ENCODE measurements at regions not wholly inside any gene's neighbourhood (a gene's known extent, or its start where the extent isn't known, plus 50 kb on each side); places are given as distances from the start of the nearest gene placed in this dataset.
"Not testable (repeated sequence)": the region's sequence is repeated elsewhere in the genome, so short reads cannot be mapped to it uniquely, and the experiment has no call there.

DNA sequence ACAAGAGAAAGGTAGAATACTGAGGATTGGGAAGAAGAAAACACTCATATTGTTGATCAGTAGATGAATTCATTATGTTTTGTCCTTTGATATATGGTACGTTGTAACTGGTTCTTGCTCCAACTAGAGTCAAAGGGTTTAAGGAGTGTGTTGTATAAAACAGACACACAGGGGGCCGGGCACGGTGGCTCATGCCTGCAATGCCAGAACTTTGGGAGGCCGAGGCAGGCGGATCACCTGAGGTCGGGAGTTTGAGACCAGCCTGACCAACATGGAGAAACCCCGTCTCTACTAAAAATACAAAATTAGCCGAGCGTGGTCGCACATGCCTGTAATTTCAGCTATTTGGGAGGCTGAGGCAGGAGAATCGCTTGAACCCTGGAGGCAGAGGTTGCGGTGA, 1624.0 kb upstream of the AGA start:
- H3K4me1 ChIP-seq (ENCODE audit: control insufficient read depth in 1 of 2, insufficient read depth in 2 of 2, low read length in 2 of 2); intact Hi-C loops (cut with micrococcal nuclease); H3K36me3 ChIP-seq (ENCODE audit: control insufficient read depth in 1 of 2, insufficient read depth in 2 of 2, low read length in 2 of 2); RAD21 ChIA-PET (ENCODE audit: low non-redundant PET in 1 of 2, low total read pairs in 2 of 2, uncharacterized antibody in 2 of 2, unreplicated experiment in 2 of 2); H3K27me3 ChIP-seq (ENCODE audit: insufficient read depth, low read length); H3K9me2 ChIP-seq (ENCODE audit: insufficient read depth); H3K9ac ChIP-seq (ENCODE audit: low read length); H3K27ac ChIP-seq (ENCODE audit: low read depth, low read length); BruUV-seq (replicated peaks); H3K79me2 ChIP-seq (ENCODE audit: insufficient read depth, low read length); DNase-seq (ENCODE audit: low read depth, low spot score); H3K9me3 ChIP-seq (ENCODE audit: control insufficient read depth in 1 of 2, insufficient read depth in 1 of 2, low read depth in 1 of 2, low read length in 2 of 2); H3K4me2 ChIP-seq (ENCODE audit: low read length); H3K4me3 ChIP-seq (replicated peaks in 1 of 2; ENCODE audit: low read depth in 1 of 2, low read length in 2 of 2); H2AFZ ChIP-seq (ENCODE audit: low read depth, low read length, poor library complexity, severe bottlenecking); POLR2A ChIA-PET; H4K20me1 ChIP-seq (ENCODE audit: insufficient read depth); ATAC-seq: not testable (repeated sequence)
- CTCF ChIA-PET, result interaction anchor here (0.6 kb wide), 1 partner anchor 30 kb away, joined by 4 read pairs; no protein-coding TSS in a partner anchor

DNA sequence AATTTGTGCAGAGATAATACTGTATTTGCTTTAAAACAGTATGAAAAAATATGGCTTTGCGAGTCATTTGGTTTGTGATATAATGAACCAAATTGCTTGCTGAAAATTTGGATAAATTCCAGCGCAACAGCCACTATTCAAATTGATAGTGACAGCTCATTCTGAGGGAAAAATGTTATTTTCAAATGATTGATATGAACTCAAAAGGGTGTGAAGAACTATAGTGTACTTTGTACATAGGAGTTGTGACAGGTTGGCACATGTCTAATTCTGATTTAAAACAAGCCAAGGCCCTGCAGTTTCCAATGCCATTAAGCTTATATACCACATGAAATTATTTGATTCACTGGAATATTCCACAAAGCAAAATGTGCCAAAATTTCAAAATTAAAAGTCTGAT, 1628.9 kb upstream of the AGA start:
- Histone ChIP-seq H3K9me2 (ENCODE audit: insufficient read depth) (no peaks in the 10 kb centered on the region), H3K36me3 (ENCODE audit: control insufficient read depth in 1 of 2, insufficient read depth in 2 of 2, low read length in 2 of 2) (no peaks in the 10 kb centered on the region), H3K79me2 (ENCODE audit: insufficient read depth, low read length) (no peaks in the 10 kb centered on the region), H4K20me1 (ENCODE audit: insufficient read depth) (no peaks in the 10 kb centered on the region), H3K27ac (ENCODE audit: low read depth, low read length) (no peak overlapping the region), H2AFZ (ENCODE audit: low read depth, low read length, poor library complexity, severe bottlenecking) (no peak overlapping the region), H3K27me3 (ENCODE audit: insufficient read depth, low read length) (no peaks in the 10 kb centered on the region), H3K4me1 (ENCODE audit: control insufficient read depth in 1 of 2, insufficient read depth in 2 of 2, low read length in 2 of 2) (no peaks in the 10 kb centered on the region), H3K9ac (ENCODE audit: low read length) (no peak overlapping the region), H3K4me3 (replicated peaks in 1 of 2; ENCODE audit: low read depth in 1 of 2, low read length in 2 of 2) (no peak overlapping the region), H3K4me2 (ENCODE audit: low read length) (no peak overlapping the region), H3K9me3 (ENCODE audit: control insufficient read depth in 1 of 2, insufficient read depth in 1 of 2, low read depth in 1 of 2, low read length in 2 of 2) (no peaks in the 10 kb centered on the region)
- RAD21 ChIA-PET (ENCODE audit: low non-redundant PET in 1 of 2, low total read pairs in 2 of 2, uncharacterized antibody in 2 of 2, unreplicated experiment in 2 of 2), result no interaction called here
- CTCF ChIA-PET, result no interaction called here
- no peak for DNase-seq (ENCODE audit: low read depth, low spot score)
- POLR2A ChIA-PET, result no interaction called here
- ATAC-seq, result no peak
- no TSS peak for BruUV-seq (replicated peaks)
- intact Hi-C loops (cut with micrococcal nuclease), result no loop called here
- TF ChIP-seq SRF (IDR thresholded peaks at IDR 0.05; ENCODE audit: low read depth) (no peak), SP1 (IDR thresholded peaks at IDR 0.05; ENCODE audit: low read depth) (no peak), RAD21 (IDR thresholded peaks at IDR 0.05; ENCODE audit: low read depth) (no peak), POLR2AphosphoS5 (IDR thresholded peaks at IDR 0.05; ENCODE audit: low read depth, low read length) (no peak), ELF1 (IDR thresholded peaks at IDR 0.05; ENCODE audit: borderline replicate concordance, low read depth) (no peak), EZH2 (IDR thresholded peaks at IDR 0.05) (no peak), FOSL1 (IDR thresholded peaks at IDR 0.05; ENCODE audit: low read depth) (no peak), EGR1 (IDR thresholded peaks at IDR 0.05; ENCODE audit: low read depth) (no peak), ZFX (IDR thresholded peaks at IDR 0.05) (no peak), POLR2A (IDR thresholded peaks at IDR 0.05; ENCODE audit: borderline replicate concordance, extremely low read depth, insufficient read depth, insufficient read length) (no peak), JUND (IDR thresholded peaks at IDR 0.05) (no peak), TCF7L2 (IDR thresholded peaks at IDR 0.05; ENCODE audit: borderline replicate concordance, extremely low read depth, insufficient read depth, insufficient read length) (no peak), CEBPB (IDR thresholded peaks at IDR 0.05; ENCODE audit: low read depth) (no peak), ZNF274 (IDR thresholded peaks at IDR 0.05; ENCODE audit: low read depth, low read length) (no peak), YY1 (IDR thresholded peaks at IDR 0.05; ENCODE audit: extremely low read depth, insufficient replicate concordance, low read depth, low read length) (no peak)
- TF ChIP-seq, protein P1, sequence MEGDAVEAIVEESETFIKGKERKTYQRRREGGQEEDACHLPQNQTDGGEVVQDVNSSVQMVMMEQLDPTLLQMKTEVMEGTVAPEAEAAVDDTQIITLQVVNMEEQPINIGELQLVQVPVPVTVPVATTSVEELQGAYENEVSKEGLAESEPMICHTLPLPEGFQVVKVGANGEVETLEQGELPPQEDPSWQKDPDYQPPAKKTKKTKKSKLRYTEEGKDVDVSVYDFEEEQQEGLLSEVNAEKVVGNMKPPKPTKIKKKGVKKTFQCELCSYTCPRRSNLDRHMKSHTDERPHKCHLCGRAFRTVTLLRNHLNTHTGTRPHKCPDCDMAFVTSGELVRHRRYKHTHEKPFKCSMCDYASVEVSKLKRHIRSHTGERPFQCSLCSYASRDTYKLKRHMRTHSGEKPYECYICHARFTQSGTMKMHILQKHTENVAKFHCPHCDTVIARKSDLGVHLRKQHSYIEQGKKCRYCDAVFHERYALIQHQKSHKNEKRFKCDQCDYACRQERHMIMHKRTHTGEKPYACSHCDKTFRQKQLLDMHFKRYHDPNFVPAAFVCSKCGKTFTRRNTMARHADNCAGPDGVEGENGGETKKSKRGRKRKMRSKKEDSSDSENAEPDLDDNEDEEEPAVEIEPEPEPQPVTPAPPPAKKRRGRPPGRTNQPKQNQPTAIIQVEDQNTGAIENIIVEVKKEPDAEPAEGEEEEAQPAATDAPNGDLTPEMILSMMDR (IDR thresholded peaks at IDR 0.05 in 2 of 3, conservative IDR thresholded peaks at IDR 0.05 in 1 of 3; ENCODE audit: borderline replicate concordance in 1 of 3, insufficient read depth in 1 of 3, low read depth in 2 of 3, low read length in 2 of 3), result no peak
- TF ChIP-seq, protein P2, sequence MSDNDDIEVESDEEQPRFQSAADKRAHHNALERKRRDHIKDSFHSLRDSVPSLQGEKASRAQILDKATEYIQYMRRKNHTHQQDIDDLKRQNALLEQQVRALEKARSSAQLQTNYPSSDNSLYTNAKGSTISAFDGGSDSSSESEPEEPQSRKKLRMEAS (IDR thresholded peaks at IDR 0.05), result no peak
- TF ChIP-seq, protein P3, sequence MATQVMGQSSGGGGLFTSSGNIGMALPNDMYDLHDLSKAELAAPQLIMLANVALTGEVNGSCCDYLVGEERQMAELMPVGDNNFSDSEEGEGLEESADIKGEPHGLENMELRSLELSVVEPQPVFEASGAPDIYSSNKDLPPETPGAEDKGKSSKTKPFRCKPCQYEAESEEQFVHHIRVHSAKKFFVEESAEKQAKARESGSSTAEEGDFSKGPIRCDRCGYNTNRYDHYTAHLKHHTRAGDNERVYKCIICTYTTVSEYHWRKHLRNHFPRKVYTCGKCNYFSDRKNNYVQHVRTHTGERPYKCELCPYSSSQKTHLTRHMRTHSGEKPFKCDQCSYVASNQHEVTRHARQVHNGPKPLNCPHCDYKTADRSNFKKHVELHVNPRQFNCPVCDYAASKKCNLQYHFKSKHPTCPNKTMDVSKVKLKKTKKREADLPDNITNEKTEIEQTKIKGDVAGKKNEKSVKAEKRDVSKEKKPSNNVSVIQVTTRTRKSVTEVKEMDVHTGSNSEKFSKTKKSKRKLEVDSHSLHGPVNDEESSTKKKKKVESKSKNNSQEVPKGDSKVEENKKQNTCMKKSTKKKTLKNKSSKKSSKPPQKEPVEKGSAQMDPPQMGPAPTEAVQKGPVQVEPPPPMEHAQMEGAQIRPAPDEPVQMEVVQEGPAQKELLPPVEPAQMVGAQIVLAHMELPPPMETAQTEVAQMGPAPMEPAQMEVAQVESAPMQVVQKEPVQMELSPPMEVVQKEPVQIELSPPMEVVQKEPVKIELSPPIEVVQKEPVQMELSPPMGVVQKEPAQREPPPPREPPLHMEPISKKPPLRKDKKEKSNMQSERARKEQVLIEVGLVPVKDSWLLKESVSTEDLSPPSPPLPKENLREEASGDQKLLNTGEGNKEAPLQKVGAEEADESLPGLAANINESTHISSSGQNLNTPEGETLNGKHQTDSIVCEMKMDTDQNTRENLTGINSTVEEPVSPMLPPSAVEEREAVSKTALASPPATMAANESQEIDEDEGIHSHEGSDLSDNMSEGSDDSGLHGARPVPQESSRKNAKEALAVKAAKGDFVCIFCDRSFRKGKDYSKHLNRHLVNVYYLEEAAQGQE (IDR thresholded peaks at IDR 0.05; ENCODE audit: low read depth), result no peak

All from HCT116 (cell line).